ENCODE measurements at regions not wholly inside any gene's neighbourhood (a gene's known extent, or its start where the extent isn't known, plus 50 kb on each side); places are given as distances from the start of the nearest gene placed in this dataset.

DNA sequence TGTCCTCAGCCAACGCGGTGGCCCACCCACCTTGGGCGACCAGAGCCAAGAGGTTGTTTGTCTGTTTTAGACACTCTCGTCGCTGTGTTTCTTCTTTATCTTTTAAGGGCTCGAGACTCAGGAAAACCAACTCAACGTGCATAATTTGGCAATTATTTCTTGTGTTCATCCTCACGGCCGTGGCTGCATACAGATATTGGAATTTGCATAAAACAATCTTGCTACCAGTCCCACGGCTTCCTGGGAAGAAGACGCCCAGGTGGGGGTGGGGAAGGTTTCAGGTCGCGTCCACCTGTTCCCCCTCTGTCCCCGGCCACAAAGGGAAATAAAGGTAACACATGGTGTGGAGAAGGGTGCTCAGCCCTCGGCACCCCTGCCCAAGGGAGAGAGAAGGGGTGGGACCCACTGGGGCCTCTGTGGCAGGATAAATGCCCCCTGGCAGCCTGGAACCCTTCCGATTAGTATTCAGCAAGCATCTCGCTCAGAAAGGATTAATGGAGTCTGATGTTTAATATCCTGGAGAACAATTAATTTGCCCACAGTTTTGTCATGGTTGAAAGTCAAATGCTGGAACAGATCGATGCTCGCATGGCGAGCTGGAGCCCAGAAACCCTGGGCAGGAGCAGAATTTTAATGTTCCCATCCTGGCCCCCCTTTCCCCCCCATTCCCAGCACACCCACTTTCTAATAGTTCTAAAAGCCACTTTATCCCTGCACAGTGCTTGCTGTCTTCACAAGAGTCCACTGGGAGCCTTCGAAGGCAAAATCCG lies 359.7 kb downstream of the MN1 start:
- no peak for DNase-seq (ENCODE audit: low read depth in 2 of 3, low spot score in 2 of 3)

DNA sequence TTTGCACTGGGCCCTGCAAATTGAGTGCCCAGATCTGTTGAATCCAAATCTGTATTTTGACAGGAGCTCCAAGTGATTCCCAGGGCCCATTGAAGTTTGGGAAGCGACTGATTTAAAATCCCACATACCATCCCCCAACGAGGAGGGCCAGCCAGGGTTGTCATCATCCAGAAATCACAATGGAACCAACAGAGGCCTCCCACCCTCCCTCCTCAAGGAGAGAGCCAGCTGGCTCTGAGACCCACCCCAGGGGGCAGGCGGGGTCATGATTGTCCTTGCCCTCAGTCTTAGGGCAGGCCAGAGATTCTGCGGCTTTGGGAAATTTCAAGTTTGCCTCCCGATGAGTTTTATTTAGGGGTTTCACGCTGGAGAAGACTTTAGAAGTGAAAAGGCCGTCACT lies 358.2 kb downstream of the MN1 start:
- no peak for DNase-seq (ENCODE audit: low read depth in 2 of 3, low spot score in 2 of 3)

DNA sequence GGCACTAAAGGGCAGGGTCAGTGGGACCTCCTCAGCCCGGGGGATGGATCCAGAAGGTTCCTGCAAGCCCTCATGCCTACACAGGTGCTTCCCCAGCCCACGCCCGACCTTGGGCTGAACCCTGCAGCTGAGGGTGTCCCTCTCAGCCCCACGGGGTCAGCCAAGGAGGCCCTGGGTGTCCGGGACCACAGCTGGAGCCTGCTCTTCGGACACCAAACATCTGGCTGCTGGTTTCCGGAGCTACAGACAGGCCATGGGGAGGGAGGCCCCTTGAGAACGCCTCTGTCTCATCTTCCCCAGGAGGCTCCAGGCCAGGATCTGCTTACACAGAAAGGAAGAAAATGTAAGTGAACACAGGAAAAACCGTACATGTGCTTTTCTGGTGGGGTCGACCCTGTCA lies 355.7 kb downstream of the MN1 start:
- no peak for DNase-seq (ENCODE audit: low read depth in 2 of 3, low spot score in 2 of 3)

DNA sequence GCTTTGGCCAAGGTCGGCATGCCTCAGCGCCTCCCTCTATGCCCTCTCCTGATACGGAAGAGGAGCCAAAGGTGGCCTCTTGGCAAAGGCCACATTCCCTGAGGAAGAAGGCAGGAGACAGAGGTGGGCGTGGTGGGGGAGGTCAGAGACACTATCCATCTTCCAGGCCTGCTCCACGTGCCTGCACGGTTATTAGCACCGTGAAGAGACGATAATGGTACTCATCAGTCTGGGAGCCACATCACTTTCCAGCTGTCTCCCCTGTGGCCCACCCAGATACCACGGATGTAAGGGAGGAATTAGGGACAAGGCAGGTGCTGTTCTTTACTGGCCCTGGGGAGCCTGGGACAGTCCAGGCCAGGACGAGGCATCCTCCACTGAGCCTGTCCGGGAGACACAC lies 354.3 kb downstream of the MN1 start:
- DNase-seq (ENCODE audit: low read depth in 2 of 3, low spot score in 2 of 3) = no peak

DNA sequence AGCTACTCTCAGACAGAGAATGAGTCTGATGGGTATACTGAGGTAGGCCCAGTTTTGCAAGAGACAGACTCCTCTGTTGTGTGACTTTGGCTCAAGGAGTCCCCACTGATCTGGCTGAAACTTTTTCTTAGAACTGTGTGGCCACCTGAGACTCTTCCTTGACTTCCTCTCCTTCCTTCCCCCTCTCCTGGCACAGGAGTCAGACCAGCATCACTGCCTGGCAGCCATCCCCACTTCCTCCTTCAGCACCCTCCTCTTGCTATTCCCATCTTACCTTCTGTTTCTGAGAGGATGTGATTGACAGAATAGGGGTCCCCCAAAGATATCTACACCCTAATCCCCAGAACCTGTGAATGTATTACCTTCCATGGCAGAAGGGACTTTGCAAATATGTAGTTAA lies 351.1 kb downstream of the MN1 start:
- no peak for DNase-seq (ENCODE audit: low read depth in 2 of 3, low spot score in 2 of 3)

DNA sequence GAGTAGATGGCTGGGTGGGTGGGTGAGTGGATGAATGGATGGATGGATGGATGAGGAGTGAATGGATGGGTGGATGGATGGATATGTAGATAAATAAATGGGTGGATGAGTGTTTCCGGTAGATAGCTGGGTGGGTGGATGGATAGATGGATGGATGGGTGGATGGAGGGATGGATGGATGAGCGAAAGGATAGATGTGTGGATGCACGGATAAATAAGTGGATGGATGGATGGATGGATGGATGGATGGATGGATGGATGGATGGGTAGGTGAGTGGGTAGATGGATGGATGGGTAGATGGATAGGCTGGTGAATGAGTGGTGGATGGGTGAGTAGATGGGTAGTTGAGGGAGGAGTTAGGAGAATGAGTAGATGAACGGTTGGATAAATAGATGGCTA lies 349.3 kb downstream of the MN1 start:
- no peak for DNase-seq (ENCODE audit: low read depth in 2 of 3, low spot score in 2 of 3)

DNA sequence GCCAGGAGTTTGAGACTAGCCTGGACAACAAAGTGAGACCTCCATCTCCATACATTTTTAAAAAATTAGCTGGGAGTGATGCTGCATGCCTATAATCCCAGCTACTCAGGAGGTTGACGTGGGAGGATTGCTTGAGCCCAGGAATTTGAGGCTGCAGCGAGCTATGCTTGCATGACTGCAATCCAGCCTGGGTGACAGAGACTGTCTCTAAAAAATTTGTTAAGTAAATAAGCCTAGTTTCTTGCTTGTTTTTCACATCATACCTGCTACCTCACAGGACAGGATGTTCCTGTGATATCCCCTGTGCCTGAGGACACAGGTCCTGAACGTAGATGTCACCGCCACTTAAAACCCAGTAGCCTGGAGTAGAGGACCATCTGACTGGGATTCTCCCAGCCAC lies 348.6 kb downstream of the MN1 start:
- DNase-seq (ENCODE audit: low read depth in 2 of 3, low spot score in 2 of 3) = no peak

DNA sequence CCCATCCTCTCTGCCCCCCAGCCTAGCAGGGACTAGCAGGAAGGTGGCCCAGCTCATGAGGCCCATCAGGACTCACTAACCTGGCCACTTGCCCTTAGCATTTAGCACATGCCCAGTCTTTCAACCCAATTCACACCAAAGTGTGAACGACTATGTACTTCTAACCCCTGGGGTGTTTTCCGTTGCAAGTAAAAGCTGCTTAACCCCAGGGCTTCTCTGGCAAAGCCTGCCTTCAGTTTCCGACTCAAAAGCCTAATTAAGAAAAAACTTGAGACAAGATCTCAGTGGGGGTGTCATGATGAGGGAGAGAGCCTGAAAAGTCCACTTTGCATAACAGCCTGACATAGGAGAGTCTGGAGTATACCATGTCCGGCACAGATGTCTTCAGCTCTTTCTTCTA lies 347.8 kb downstream of the MN1 start:
- no peak for DNase-seq (ENCODE audit: low read depth in 2 of 3, low spot score in 2 of 3)

DNA sequence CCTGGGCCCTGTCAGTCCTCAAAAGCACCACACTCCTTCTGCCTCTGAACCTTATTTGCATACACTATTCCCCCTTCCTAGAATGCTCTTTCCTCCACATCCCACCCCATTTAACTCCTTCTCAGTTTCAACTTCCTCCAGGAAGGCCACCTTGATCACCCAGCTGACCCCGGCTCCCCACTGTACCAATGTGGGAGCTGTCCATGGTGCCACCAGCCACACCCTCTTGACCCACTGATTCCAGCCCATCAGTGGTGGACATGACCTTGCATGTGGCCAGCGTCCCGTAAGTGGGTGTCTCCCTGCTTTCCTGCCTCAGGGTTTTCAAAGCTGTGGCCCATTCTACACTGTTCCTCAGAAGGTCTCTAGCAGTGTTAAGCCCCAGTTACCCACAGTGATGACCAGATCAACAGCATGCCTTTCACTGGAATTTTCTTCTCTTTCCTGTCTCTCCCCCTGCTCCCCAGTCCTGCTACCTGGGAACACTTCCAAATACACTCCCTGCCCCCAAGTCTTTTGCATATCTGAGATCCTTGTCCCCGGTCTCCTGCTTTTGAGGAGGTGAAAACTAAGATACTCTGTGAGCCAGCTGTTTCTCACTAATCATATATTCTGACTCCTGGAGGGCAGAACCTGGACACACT lies 346.6 kb downstream of the MN1 start:
- no peak for DNase-seq (ENCODE audit: low read depth in 2 of 3, low spot score in 2 of 3)

DNA sequence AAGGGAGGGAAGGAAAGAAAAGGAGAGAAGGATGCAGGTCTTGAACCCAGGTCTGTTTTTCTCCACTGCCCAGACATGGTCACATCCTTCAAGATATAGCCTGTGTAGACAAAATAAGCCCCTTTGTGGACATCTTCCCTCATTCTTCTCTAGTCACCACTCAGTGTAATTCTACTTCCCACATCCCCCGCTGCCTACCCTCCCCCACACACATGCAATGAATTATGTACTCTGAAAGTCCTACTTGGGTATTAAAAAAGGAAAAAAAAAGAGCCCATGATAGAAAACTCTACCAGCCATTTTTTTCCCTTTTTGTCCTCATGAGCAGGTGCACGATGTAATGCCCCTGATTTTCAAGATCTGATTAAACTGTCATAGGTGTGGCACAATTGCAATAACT lies 346.0 kb downstream of the MN1 start:
- DNase-seq (ENCODE audit: low read depth in 2 of 3, low spot score in 2 of 3) = no peak

DNA sequence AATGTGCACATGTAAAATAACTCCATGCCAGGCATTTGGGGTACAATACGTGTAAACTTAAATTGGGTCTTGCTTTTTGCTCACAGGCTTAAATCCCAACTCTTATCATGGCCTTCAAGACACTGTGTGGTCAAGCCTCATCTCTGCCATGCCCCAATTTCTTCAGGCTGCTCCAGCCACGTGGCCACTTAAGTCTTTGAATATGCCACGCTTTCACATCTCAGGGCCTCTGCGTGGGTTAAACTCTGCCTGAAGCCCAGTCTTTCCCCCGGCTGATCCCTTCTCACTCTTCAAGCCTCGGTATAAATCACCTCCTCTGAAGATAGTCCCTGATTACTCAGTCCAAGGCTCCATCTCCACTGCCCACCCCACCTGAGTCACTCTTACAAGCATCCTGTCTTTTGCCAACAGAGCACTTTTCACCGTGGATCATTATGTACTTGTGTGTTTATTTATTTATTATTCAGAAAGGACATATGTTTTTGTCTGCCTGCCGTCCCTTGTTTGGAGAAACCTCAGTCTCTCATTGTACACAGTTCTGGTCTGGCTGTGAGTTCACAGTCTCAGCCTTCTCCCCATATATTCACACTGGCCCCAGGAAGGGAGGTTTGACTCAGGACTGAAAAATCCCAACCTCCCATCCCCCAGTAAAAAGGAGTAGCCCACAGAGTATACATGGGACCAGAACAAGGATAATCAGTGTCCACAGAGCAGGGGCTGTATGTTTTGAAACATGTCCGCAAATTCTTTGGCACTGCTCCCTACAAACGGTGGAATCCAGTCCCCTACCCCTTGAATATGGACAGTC lies 344.7 kb downstream of the MN1 start:
- DNase-seq (ENCODE audit: low read depth in 2 of 3, low spot score in 2 of 3) = no peak

DNA sequence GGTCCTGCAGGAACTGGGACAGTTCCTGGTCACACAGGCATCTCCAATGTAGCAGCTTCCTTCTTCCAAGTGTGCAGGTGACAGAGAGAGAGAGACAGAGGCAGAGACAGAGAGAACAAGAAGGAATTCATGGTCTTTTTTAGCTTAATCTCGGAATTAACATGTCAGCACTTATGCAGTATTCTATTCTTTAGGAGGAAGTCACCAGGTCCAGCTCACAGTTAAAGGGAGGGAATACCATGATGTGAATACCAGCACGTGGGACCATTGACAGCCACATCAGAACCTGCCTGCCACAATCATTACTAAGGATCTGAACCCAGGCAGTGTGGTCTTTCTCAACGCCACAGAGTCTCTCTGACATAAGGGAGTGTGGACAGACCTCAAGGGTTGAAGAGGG lies 341.6 kb downstream of the MN1 start:
- DNase-seq (ENCODE audit: low read depth in 2 of 3, low spot score in 2 of 3) = no peak

DNA sequence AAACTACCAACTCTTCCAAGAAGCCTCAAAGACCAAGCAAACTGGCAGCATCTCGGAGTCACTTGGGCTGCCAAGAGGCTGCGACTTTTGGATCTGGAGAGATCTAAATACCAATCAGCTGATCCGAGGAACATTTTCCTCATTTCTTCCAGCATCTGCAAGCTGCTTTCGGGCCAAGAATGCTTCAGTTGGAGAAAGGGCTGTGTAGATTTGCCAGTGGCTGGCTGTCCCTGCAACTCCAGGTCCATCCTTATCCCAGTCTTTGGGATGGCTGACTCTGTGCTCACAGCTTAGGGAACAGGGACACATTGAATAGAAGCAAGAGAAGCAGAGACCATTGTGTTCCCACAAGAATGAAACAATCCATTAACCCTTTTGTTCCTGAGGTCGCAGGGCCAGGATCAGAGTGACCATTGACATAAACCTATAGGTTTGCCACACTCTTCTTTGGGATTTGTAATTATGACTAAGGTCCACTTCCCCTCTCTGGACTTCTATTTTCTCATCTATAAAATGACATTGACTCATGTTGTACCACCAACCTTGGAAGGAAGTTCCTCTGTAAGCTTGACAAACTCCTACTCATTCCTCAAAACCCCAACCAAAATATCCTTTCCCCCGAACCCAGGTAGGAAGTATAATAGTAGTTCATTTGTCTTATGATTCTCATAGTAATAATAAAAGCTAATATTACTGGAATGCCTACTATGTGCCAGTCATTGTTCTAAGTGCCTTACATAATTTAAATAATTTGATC lies 340.8 kb downstream of the MN1 start:
- DNase-seq (ENCODE audit: low read depth in 2 of 3, low spot score in 2 of 3) = no peak

DNA sequence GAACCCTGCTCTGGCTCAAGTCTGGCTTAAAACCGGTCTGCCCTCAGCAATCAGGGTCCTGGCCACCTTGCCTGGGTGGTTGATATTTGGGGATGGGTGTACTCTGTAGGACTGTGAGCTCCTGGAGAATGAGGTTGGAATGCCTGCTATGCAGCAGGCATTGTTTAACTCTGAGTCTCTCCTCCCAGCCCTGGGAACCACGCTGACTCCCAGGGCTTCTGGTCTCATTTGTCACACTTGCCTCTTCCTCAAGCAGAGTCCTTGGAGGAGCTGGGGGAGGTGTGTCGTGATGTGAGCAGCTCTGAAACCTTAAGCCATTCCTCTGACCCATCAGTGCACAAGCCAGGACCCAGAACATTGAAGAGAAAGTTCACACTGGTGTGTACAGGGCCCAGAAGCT lies 340.1 kb downstream of the MN1 start:
- no peak for DNase-seq (ENCODE audit: low read depth in 2 of 3, low spot score in 2 of 3)

DNA sequence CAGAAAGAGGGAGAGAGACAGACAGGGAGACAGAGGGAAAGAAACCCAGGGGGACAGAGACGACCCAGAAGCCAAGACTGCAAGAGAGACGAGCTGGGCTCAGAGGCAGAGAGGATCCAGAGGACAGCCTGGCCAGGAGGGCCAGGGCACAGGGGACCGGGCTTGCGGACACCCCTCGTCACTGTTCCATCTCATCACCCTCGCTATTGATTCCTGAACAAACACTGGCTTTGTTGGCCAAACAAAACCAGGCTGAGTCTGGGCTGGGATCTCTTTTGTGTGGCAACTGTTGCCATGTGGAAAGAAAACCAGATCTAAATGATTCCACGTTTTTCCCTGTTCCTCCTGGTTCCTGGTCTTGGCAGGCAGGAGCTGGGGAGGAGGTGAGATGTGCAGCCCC lies 339.4 kb downstream of the MN1 start:
- no peak for DNase-seq (ENCODE audit: low read depth in 2 of 3, low spot score in 2 of 3)

DNA sequence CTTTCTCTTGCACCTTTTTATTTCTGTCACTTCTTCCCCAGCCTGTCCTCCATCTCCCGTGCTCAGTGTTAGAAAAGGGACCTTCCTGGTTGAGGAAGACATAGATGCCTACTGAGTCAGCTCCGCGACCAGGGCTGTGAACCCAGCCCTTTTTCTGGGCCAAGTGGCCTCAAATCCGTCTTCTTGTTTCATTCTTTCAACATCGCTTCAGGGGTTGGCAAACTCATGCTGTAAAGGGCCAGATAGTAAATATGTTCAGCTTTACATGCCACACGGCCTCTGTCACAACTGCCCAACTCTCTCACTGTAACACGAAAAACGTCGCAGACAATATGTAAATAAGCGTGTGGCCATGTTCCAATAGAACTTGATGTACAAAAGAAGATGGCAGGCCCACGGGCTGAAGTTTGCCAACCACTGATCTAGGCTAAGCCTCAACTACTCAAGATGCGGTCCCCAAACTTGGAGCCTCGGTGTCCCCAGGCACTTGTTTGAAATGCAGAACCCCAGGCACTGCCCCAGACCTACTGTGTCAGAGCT lies 338.4 kb downstream of the MN1 start:
- DNase-seq (ENCODE audit: low read depth in 2 of 3, low spot score in 2 of 3) = no peak

DNA sequence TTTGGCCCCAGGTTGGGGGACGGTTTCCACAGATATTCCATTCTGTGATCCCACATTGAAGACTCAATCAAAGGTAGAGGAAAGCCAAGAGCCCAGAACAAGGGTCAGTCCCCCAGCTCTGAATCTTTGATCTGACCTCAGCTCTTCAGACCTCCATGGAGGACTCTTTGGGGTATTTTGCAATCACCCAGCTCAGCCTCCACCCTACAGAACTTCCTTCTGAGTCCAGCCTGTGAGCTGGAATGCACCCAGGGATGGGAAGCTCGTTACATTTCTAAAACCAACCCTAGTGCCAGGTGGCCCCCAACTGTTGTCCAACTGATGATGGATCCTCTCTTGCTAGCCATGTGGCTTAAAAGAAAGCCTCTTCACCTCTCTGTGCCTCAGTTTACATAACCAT lies 335.3 kb downstream of the MN1 start:
- no peak for DNase-seq (ENCODE audit: low read depth in 2 of 3, low spot score in 2 of 3)

DNA sequence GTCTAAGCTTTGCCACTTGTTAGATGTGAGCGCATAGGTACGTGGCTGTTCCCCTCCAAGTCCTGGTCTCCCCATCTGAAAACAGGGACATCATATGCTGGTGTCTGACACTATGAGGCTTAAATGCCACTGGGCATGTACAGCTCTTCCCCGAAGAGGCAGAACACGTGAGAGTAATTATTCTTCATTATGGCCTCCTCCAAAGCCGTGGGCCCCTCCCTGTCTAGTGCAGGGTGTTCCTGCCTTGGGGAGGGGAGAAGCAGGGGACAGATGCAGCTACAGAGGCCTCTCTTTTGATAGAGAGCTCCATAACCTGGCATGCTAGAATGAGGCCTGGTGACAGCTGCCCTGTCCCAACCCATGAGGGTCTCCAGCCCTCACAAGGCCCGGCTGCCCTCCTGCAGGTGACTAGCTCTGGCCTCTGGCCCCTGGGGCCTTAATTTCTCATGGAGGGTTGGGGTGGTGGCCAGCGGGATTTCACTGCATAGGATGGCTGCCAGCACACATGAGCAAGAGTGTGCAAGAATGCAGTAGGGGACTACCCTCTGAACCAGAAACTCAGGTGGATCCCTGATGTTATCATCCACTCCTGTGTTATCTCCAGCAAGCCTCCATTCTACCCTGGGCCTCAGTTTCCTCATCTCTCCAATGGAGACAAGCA lies 334.6 kb downstream of the MN1 start:
- DNase-seq (ENCODE audit: low read depth in 2 of 3, low spot score in 2 of 3) = no peak

DNA sequence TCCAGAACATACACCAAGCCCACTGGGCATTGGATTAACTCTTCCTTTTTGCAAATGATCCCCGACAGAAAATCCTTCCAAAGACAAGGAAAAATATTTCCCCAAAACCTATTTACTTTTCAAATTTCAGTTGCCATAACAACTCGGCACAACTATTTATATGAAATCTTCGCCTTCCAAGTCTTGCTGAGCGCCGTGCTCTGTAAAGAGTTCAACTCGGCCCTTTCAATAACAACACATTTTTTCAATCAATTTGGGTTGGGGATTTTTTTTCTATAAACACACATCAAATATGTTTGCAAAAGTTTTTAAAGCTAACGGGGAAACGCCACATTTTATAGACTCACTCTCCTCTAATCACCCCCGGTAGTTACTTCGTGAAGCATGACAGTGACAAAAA lies 333.8 kb downstream of the MN1 start:
- no peak for DNase-seq (ENCODE audit: low read depth in 2 of 3, low spot score in 2 of 3)

DNA sequence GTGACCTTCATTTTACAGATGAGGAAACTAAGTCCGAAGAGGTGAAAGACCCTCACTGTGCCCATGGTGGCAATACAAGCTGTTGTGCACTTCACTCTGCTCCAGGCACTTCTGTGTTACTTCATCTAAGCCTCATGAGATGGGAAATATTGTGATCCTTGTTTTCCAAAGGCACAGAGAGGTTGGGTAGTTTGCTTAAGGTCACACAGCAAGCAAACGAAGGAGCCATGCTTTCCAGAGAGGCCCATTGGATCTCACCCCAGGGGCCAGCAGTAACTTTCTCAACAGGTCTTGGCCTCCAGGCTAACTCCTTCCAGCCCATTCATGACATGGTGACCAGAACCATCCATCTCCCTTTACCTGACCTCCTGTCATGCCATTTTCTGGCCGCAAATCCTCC lies 332.8 kb downstream of the MN1 start:
- no peak for DNase-seq (ENCODE audit: low read depth in 2 of 3, low spot score in 2 of 3)

Data from hematopoietic multipotent progenitor cell (in vitro differentiated cells).